HG02763 (cell line): ENCODE measurements at regions not wholly inside any gene's neighbourhood (a gene's known extent, or its start where the extent isn't known, plus 50 kb on each side); places are given as distances from the start of the nearest gene placed in this dataset.

Experiments
- ATAC-seq: cut with Tn5 transposase; IDR thresholded peaks from one replicate; pipeline ENCODE4 v1.9.1; 2021; ENCODE audit warnings: mild to moderate bottlenecking, moderate library complexity; ENCODE audit not compliant: unreplicated experiment

DNA sequence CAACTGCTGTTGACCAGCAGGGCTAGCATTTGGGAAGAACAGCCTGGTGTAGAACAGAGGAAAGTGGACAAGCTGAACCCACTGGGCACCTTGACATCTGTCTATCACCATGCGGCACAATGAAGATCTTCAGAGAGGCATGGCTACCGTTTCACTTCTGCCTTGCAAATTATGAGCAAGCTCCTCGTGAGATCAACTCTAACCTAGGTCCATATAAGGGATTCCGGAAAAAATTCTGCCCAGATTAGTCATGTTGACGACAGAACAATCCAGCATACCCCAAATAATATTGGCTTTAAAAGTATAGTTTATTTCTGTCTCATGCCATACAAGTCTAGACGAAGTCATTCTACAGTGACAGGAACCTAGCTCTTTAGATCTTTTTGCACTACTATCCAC, 91.6 kb upstream of the ATF7IP start:
- no peak for ATAC-seq

DNA sequence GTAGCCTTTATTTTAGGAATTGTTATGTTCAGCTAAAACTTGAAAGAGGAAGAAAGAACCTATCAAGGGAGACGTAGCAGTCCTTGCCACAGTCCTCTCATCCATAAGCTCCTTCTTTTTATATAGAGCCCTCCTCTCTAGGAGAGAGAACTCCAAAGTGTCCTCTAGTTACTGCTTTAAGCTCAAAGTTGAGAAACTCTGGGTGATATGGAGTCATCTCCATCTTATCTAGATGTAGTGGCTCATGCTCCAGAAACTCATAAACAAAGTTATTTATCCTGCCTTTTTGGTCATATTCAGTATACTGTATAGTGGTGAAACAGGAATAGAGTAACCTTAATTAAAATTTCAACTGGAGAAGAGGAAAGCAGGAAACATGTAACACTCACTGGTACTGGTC, 90.4 kb upstream of the ATF7IP start:
- ATAC-seq: no peak

DNA sequence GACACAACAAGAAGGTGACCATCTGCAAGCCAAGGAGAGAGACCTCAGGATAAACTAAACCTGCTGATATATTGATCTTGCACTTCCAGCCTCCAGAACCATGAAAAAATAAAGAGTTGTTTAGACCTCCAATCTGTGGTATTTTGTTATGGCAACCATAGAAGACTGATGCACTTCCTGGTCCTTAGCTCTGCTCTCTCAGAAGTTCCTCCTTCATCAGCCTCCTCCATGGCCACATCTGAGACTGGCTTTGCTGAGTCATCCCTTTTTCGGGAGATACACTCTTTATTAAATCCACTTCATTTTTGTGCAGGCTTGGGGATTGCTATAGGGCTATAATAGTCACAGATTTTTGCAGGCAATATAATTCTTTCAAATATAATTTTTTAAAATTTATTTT, 89.6 kb upstream of the ATF7IP start:
- no peak for ATAC-seq

DNA sequence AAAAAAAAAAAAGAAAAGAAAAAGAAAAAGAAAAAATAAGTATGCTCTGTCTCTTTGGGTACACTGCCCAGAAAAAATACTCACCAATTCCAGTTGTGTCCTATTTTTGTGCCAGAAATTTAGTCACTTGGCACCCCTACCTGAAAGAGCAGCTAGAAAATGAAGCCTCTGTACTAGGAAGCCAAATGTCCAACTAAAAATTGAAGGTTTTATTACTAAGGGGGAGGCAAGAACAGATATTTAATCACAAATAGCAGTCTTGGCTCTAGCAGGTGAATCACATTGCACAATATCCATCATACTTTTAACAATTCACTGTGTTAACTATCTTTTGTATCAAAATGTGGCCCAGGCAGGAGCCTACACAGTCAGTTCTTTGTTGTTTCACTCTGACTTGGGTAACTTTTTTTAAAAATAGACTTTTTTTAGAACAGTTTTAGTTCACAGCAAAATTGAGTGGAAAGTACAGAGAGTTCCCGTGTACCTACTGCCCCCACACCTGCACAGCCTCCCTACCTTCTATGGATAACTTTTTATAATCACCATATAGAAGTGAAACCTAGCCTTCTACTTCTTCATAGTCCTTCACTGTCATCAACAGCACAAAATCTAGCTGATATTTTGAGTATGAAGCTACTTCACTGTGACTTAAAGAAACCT, 87.1 kb upstream of the ATF7IP start:
- no peak for ATAC-seq

- ATAC-seq: no peak
Measured at GRCh38 chr12:14279845-14280244, 85.6 kb upstream of the ATF7IP start.

DNA sequence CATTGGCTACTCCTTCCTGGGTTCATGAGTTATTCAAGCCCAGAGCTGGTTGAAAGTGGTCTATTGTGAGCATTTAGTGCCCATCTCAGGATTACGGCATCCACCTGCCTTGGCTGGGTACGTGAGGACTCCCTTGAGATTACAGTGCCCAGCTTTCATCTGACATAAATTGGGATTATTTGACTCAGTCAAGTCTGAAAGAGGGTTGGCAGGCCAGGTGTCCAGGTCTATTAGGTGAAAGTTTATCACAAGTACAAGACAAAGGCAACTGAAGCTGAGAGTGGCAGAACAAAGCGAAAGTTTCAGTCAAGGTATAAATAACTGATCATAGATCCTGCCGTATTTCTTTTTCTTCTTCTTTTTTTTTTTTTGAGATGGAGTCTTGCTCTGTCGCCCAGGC, 84.6 kb upstream of the ATF7IP start:
- ATAC-seq: no peak

GRCh38 chr12:14281539-14281938, 83.9 kb upstream of the ATF7IP start:
- ATAC-seq: no peak

GRCh38 chr12:14283489-14284144, 81.9 kb upstream of the ATF7IP start:
- peak; percentile 39 for ATAC-seq

GRCh38 chr12:14284184-14284722, 81.2 kb upstream of the ATF7IP start:
- ATAC-seq: peak; percentile 62

GRCh38 chr12:14289601-14290000, 75.9 kb upstream of the ATF7IP start:
- no peak for ATAC-seq

DNA sequence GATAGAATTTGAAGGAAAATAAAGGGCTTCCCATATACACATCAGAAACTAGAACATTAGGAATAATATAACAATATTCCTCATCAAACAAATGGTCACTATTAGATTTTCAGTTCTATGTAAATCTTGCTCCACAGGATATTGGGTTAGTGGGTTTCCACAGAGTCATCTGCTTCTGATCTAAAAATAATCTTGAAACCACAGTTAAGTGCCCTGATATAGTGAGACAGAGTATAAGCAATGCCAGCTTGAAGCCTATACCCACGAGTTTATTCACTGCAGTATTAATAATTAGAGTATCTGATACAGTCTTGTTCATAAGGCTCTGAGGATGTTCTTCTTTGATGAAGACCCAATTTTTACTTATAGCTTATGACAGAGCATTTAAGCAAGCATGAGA, 74.5 kb upstream of the ATF7IP start:
- ATAC-seq: no peak

GRCh38 chr12:14303661-14304155, 61.8 kb upstream of the ATF7IP start:
- no peak for ATAC-seq

DNA sequence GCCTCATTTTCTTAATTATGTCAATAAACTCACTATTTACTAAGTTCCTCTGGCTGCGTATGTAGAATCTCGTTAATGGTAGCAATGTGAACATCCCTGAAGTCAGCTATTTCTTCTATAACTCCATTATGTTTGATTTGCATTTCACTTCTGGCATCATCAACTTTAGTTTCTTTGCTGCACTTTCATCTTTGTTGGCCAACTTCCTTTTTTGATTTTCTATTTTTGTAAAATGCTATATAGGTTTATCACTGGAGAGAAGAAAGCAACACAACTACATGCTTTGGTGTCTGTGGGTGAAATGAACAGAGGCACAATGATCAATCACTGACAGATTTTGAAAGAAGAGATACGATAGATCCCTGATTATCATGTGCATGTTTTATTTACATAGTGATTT, 58.5 kb upstream of the ATF7IP start:
- ATAC-seq: no peak

DNA sequence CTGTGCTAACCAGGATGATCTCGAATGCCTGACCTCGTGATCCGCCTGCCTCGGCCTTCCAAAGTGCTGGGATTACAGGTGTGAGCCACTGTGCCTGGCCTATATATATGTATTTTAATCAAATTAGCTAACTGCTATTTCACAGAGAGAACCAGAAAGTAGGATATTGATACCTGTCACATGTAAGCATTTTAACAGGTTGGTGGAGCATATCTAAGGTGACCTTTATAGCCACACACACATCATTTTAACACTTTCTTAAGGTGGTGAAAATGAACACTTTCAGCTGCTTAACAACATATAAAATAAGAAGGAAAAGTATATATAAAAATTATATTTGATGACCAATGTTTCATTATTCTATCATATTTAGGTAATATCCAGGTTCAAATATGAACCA, 57.0 kb upstream of the ATF7IP start:
- ATAC-seq: no peak

GRCh38 chr12:14310866-14311265, 54.6 kb upstream of the ATF7IP start:
- ATAC-seq: no peak

DNA sequence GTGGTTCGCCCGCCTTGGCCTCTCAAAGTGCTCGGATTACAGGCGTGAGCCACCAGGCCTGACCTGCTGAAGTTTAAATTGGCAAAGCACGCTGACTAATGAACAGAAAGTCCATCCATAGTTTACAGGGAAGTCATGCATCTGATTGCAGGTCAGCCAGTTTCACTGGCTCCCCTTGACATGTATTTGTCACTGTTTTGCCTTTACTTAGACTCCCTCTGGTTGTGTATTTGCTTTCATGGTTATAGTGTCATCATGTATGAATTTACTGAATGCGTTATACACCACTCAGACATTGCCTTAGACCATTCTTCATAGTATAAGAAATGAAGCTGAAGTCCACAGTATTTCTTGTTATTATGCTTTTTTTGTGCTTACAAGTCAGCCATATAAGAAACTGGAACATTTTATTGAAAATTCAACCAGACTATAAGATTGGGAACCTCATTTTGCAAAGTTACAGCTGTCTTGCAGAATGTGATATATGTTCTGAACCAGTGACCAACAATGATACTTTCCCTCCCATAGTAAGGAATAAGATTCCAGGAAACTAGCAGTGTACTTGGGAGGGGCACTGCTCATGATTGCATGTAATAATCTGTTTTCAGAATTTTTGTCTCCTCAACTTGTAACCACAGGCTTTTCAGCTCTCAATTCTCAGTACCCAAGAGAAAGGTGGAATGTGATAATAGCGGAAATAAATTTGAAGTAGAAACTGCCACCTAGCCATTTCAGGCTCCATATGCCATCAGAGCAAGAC, 51.9 kb upstream of the ATF7IP start:
- no peak for ATAC-seq

DNA sequence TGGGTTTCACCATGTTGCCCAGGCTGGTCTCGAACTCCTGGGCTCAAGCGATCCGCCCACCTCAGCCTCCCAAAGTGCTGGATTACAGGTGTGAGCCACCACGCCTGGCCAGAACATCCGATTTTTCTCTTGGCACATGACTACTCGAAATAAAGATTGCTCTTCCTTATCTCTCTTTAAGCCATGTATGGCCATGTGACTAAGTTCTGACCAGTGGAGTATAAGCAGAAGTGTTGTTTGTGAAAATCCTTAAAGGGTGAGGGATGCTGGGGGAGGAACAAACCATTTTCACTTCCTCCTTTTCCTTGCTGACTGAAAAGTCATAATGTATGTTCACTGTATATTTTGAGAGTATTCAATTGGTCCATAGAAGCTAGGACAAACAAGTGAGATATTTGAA, 50.7 kb upstream of the ATF7IP start:
- no peak for ATAC-seq

DNA sequence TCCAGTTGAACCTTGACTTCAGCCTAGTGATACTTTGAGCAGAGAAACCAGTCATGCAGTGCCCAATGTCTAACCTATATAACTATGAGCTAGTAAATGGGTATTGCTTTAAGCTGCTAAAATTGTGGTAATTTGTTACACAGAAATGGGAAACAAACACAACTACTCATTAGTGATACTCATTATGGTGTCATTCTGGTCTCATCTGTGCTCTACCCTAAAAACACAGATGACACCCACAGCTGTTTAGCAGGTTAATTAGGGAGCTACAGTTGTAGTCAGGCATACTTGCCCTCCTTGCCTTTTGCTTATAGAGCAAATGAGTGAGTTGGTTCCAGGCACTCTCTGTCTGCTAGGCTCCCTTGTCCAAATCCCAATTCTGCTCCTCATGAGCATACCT, 50.0 kb upstream of the ATF7IP start:
- no peak for ATAC-seq
